K562 (cell line): ENCODE measurements at regions not wholly inside any gene's neighbourhood (a gene's known extent, or its start where the extent isn't known, plus 50 kb on each side); places are given as distances from the start of the nearest gene placed in this dataset.

Experiments used
- ATAC-seq: fragments of 200-7000 bp; cut with Tn5 transposase; 3 replicates; pipeline ENCODE4 v1.9.1; 2020; ENCODE audit warnings: moderate library complexity
- BruUV-seq: library from RNA; stranded (reverse); fragments of 400-500 nt; replicated peaks from 2 replicates; lab custom pipeline; 2021; lab: Mats Ljungman, UMichigan
- CTCF ChIA-PET: fragments of 300-600 bp; formaldehyde crosslinking; extraction: SDS; loops from one replicate; lab custom pipeline; 2021; ENCODE audit warnings: low intra/inter-chr PET ratio; lab: Yijun Ruan, JAX
- POLR2A ChIA-PET: fragments of 300-600, 350-650 bp; sonication (Branson Sonifier 250); formaldehyde crosslinking; extraction: SDS; loops from one replicate; lab custom pipeline; 2021; ENCODE audit warnings: antibody characterized with exemption, inconsistent platforms; lab: Yijun Ruan, JAX
- DNase-seq, 4 experiments: peaks; one replicate each; pipeline versions ENCODE4 v3.0.0 to v3.0.0-alpha.2; 2011 to 2018; ENCODE audit warnings: low spot score in 3 of 4, mixed read lengths in 3 of 4; ENCODE audit errors: extremely low read depth in 1 of 4
- FAIRE-seq: peaks from 2 replicates; lab custom pipeline; 2011; peaks lifted over from hg19 to GRCh38; lab: Jason Lieb, UNC
- H2AFZ ChIP-seq: 2 replicates; pipeline ENCODE4 v1.6.0; 2011; ENCODE audit warnings: low read depth, low read length, control low read depth, inconsistent platforms
- H3K27ac ChIP-seq: fragments of 200-600 bp; 3 replicates; pipeline ENCODE4 v1.8.0; 2011; ENCODE audit warnings: low read depth, mild to moderate bottlenecking, control low read depth, inconsistent platforms, low read length, moderate library complexity, mixed read lengths; ENCODE audit errors: extremely low read depth
- H3K27me3 ChIP-seq, 2 experiments: fragments of 300-600 bp in 1 of 2; 2 replicates in 1 of 2; 3 replicates in 1 of 2; pipeline versions ENCODE4 v1.6.0 to v1.8.0; 2011; ENCODE audit warnings: inconsistent platforms in 2 of 2, low read length in 2 of 2, mild to moderate bottlenecking in 1 of 2, mixed read lengths in 1 of 2, moderate library complexity in 1 of 2; ENCODE audit not compliant: control insufficient read depth in 2 of 2, insufficient read depth in 2 of 2
- H3K36me3 ChIP-seq: fragments of 300-600 bp; 3 replicates; pipeline ENCODE4 v1.8.0; 2011; ENCODE audit warnings: mild to moderate bottlenecking, low read length, inconsistent platforms; ENCODE audit not compliant: control insufficient read depth, insufficient read depth
- H3K4me1 ChIP-seq, 2 experiments: fragments of 200-600 bp in 1 of 2; replicated peaks in 1 of 2; 2 replicates in 1 of 2; 3 replicates in 1 of 2; pipeline versions ENCODE4 v1.5.1 to v1.8.0; 2011; ENCODE audit warnings: inconsistent platforms in 2 of 2, low read length in 2 of 2, mild to moderate bottlenecking in 1 of 2, mixed read lengths in 1 of 2, moderate library complexity in 1 of 2; ENCODE audit not compliant: control insufficient read depth in 2 of 2, insufficient read depth in 2 of 2
- H3K4me2 ChIP-seq: 2 replicates; pipeline ENCODE4 v1.6.1; 2011; ENCODE audit warnings: low read length, control low read depth, inconsistent platforms, mixed read lengths; ENCODE audit not compliant: insufficient read depth
- H3K4me3 ChIP-seq: fragments of 200-600 bp; sonication (generic), shearing (Covaris generic); 2 replicates; pipeline ENCODE4 v1.5.1; 2016; ENCODE audit warnings: control low read depth, inconsistent platforms
- H3K79me2 ChIP-seq: fragments of 200-600 bp; 3 replicates; pipeline ENCODE4 v1.8.0; 2011; ENCODE audit warnings: low read length, inconsistent platforms; ENCODE audit not compliant: control insufficient read depth, insufficient read depth
- H3K9ac ChIP-seq, 2 experiments: 2 replicates each; pipeline versions ENCODE4 v1.6.0 to v1.6.1; 2011; ENCODE audit warnings: low read depth in 2 of 2, low read length in 2 of 2, control low read depth in 1 of 2, inconsistent platforms in 1 of 2, mild to moderate bottlenecking in 1 of 2, mixed read lengths in 1 of 2; ENCODE audit not compliant: insufficient read depth in 1 of 2
- H3K9me1 ChIP-seq: one replicate; pipeline ENCODE4 v1.6.0; 2011; ENCODE audit warnings: inconsistent platforms, mild to moderate bottlenecking, low read length, moderate library complexity; ENCODE audit not compliant: control insufficient read depth, insufficient read depth
- H3K9me3 ChIP-seq: replicated peaks from 2 replicates; pipeline ENCODE4 v1.5.1; 2011; ENCODE audit warnings: low read depth, low read length, inconsistent platforms; ENCODE audit not compliant: control insufficient read depth, insufficient read depth
- H4K20me1 ChIP-seq: replicated peaks from 2 replicates; pipeline ENCODE4 v1.6.1; 2011; ENCODE audit warnings: low read length, inconsistent platforms, mixed read lengths; ENCODE audit not compliant: control insufficient read depth, insufficient read depth
- BACH1 ChIP-seq: fragments of 200-800 bp; sonication (Bioruptor generic); IDR thresholded peaks from 2 replicates; pipeline ENCODE4 v1.6.1; 2016; ENCODE audit warnings: missing genetic modification characterization, missing compliant biosample characterization
- ERF ChIP-seq: fragments of 450-650 bp; formaldehyde crosslinking; IDR thresholded peaks from 2 replicates; pipeline ENCODE4 v1.4.0; 2020; ENCODE audit warnings: mild to moderate bottlenecking, mixed read lengths
- HNRNPK ChIP-seq: fragments of 200-400 bp; formaldehyde crosslinking; IDR thresholded peaks from one replicate; pipeline ENCODE4 v1.6.1; 2018; ENCODE audit warnings: mild to moderate bottlenecking, low read depth, low read length; ENCODE audit not compliant: poor library complexity, severe bottlenecking
- MECOM ChIP-seq: fragments of 250-450 bp; sonication (Bioruptor Pico); IDR thresholded peaks from 2 replicates; pipeline ENCODE4 v1.8.0; 2022; ENCODE audit warnings: inconsistent platforms
- NFXL1 ChIP-seq: fragments of 450-650 bp; formaldehyde crosslinking; IDR thresholded peaks from 2 replicates; pipeline ENCODE4 v1.4.0; 2021; ENCODE audit warnings: mild to moderate bottlenecking
- SAFB2 ChIP-seq: fragments of 200-400 bp; formaldehyde crosslinking; IDR thresholded peaks from 2 replicates; pipeline ENCODE4 v1.6.1; 2018; ENCODE audit warnings: borderline replicate concordance, low read length, low read depth, moderate library complexity; ENCODE audit not compliant: severe bottlenecking
- SMC3 ChIP-seq: conservative IDR thresholded peaks from 2 replicates; pipeline ENCODE4 v1.6.1; 2011; ENCODE audit warnings: low read depth, low read length, improper control_type of control experiment; ENCODE audit not compliant: insufficient read depth
- SREBF1 ChIP-seq: fragments of 150-350 bp; IDR thresholded peaks from 2 replicates; pipeline ENCODE4 v1.6.1; 2014; ENCODE audit warnings: antibody characterized with exemption, low read depth, low read length, borderline replicate concordance
- TBL1XR1 ChIP-seq, 2 experiments: IDR thresholded peaks; 2 replicates each; pipeline ENCODE4 v1.6.1; 2012; ENCODE audit warnings: improper control_type of control experiment in 2 of 2, low read length in 2 of 2, mild to moderate bottlenecking in 1 of 2
- WHSC1 ChIP-seq: IDR thresholded peaks from one replicate; pipeline ENCODE4 v1.6.1; 2012; ENCODE audit warnings: low read length, control low read depth, inconsistent platforms
- ZNF134 ChIP-seq: fragments of 250-450 bp; sonication (Bioruptor Pico); conservative IDR thresholded peaks from 2 replicates; pipeline ENCODE4 v1.4.0; 2020
- ZNF197 ChIP-seq: fragments of 200-800 bp; sonication (Bioruptor generic); IDR thresholded peaks from 2 replicates; pipeline ENCODE4 v1.6.1; 2016; ENCODE audit warnings: low read depth, missing genetic modification characterization, missing compliant biosample characterization
- ZNF586 ChIP-seq: fragments of 450-650 bp; formaldehyde crosslinking; conservative IDR thresholded peaks from 2 replicates; pipeline ENCODE4 v1.4.0; 2020; ENCODE audit warnings: mild to moderate bottlenecking, moderate library complexity
- whole genome bisulfite sequencing: fragments of 100-300 bp; shearing (Covaris generic); methylation state at CpG from one replicate; pipeline ENCODE4 v1.1.6; 2016; ENCODE audit warnings: low coverage, mixed read lengths; ENCODE audit not compliant: insufficient coverage; ENCODE audit errors: missing lambda C conversion rate; 5-methylcytosine and 5-hydroxymethylcytosine counted together
- in situ Hi-C: fragments of 300-500 bp; cut with MboI; formaldehyde crosslinking; loops from 4 replicates; pipeline ENCODE4 v1.15.0; 2018; ENCODE audit warnings: inconsistent platforms, mixed read lengths
- intact Hi-C: fragments of 100-400 bp; cut with micrococcal nuclease; formaldehyde crosslinking; loops from 2 replicates; pipeline ENCODE4 v1.14.2; 2022
- TF ChIP-seq, protein P1 (sequence below): fragments of 450-650 bp; IDR thresholded peaks from 2 replicates; pipeline ENCODE4 v1.6.1; 2016; ENCODE audit warnings: low read depth, mild to moderate bottlenecking, moderate library complexity
- TF ChIP-seq, protein P2 (sequence below), 2 experiments: IDR thresholded peaks in 1 of 2; conservative IDR thresholded peaks in 1 of 2; 2 replicates each; pipeline ENCODE4 v1.6.1; 2016; ENCODE audit warnings: low read depth in 2 of 2, mild to moderate bottlenecking in 1 of 2, missing compliant biosample characterization in 1 of 2, missing genetic modification characterization in 1 of 2, moderate library complexity in 1 of 2
- TF ChIP-seq, protein P3 (sequence below): sonication (generic); formaldehyde crosslinking; IDR thresholded peaks from 2 replicates; pipeline ENCODE4 v1.8.0; 2022; ENCODE audit warnings: mild to moderate bottlenecking, missing genetic modification reagents

DNA sequence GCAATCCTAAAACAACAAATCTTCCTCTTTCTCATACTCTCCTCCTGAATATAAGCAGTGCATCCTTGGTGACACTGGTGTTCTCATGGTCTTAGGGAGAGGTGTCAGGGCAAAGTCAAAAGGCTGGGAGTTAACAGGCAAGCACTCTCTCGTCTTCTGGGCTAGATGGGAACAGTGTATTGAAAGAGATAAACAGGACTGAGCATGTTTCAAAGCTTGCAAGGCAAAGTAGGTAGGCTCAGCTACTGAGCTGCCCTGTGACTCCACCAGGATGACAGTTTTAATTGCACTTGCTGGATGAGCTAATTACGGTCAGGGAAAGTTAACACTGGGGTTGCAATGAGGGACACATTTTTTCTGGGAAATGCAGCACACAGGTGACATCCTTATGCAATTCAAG lies 554.9 kb upstream of the NRP1 start:
- FAIRE-seq (no peak), ATAC-seq (no peak), DNase-seq (no peak)
- Histone ChIP-seq H3K4me3 (no peak overlapping the region), H3K79me2 (no peaks in the 10 kb centered on the region), H2AFZ (no peak overlapping the region), H3K9ac (no peak overlapping the region), H4K20me1 (no peaks in the 10 kb centered on the region), H3K27me3 (peaks cover 0 to 4% of the 10 kb centered on the region in 2 experiments; a peak in 2 of 5 replicates), H3K9me3 (no peaks in the 10 kb centered on the region), H3K36me3 (no peaks in the 10 kb centered on the region), H3K4me2 (no peak overlapping the region), H3K27ac (no peak overlapping the region), H3K9me1 (no peaks in the 10 kb centered on the region), H3K4me1 (no peaks in the 10 kb centered on the region)
- no peak for TF ChIP-seq TBL1XR1 (IDR thresholded peaks at IDR 0.05; ENCODE audit: low read length in 2 of 2)
- no peak for TF ChIP-seq BACH1
- no peak for TF ChIP-seq WHSC1
- TF ChIP-seq HNRNPK = no peak
- TF ChIP-seq ZNF134 (CRISPR knock-in tag) = no peak
- TF ChIP-seq, protein P1, sequence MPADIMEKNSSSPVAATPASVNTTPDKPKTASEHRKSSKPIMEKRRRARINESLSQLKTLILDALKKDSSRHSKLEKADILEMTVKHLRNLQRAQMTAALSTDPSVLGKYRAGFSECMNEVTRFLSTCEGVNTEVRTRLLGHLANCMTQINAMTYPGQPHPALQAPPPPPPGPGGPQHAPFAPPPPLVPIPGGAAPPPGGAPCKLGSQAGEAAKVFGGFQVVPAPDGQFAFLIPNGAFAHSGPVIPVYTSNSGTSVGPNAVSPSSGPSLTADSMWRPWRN = no peak
- TF ChIP-seq SMC3 = no peak
- TF ChIP-seq SAFB2 = no peak
- no peak for TF ChIP-seq ERF (CRISPR knock-in tag)
- TF ChIP-seq MECOM (CRISPR knock-in tag) = no peak
- TF ChIP-seq ZNF586 (CRISPR knock-in tag) = no peak
- TF ChIP-seq, protein P2, sequence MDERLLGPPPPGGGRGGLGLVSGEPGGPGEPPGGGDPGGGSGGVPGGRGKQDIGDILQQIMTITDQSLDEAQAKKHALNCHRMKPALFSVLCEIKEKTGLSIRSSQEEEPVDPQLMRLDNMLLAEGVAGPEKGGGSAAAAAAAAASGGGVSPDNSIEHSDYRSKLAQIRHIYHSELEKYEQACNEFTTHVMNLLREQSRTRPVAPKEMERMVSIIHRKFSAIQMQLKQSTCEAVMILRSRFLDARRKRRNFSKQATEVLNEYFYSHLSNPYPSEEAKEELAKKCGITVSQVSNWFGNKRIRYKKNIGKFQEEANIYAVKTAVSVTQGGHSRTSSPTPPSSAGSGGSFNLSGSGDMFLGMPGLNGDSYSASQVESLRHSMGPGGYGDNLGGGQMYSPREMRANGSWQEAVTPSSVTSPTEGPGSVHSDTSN (CRISPR knock-in tag; IDR thresholded peaks at IDR 0.05; ENCODE audit: low read depth) = no peak
- TF ChIP-seq, protein P2 (tag; conservative IDR thresholded peaks at IDR 0.05; ENCODE audit: low read depth) = no peak
- TF ChIP-seq SREBF1 = no peak
- TF ChIP-seq, protein P3, sequence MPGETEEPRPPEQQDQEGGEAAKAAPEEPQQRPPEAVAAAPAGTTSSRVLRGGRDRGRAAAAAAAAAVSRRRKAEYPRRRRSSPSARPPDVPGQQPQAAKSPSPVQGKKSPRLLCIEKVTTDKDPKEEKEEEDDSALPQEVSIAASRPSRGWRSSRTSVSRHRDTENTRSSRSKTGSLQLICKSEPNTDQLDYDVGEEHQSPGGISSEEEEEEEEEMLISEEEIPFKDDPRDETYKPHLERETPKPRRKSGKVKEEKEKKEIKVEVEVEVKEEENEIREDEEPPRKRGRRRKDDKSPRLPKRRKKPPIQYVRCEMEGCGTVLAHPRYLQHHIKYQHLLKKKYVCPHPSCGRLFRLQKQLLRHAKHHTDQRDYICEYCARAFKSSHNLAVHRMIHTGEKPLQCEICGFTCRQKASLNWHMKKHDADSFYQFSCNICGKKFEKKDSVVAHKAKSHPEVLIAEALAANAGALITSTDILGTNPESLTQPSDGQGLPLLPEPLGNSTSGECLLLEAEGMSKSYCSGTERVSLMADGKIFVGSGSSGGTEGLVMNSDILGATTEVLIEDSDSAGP (CRISPR knock-in tag) = no peak
- no peak for TF ChIP-seq ZNF197 (CRISPR knock-in tag)
- TF ChIP-seq NFXL1 (CRISPR knock-in tag) = no peak
- BruUV-seq = no TSS peak
- intact Hi-C loops = no loop called here
- CTCF ChIA-PET = no interaction called here
- in situ Hi-C loops = no loop called here
- WGBS = 0% methylated on average over 2 of the region's 2 CpGs
- POLR2A ChIA-PET = interaction anchor here (0.7 to 0.8 kb wide), 2 partner anchors 30 to 831 kb away, joined by 3 to 4 read pairs; no protein-coding TSS in a partner anchor
